Lower leg skin (tissue), 3 donors: ENCODE measurements at regions not wholly inside any gene's neighbourhood (a gene's known extent, or its start where the extent isn't known, plus 50 kb on each side); places are given as distances from the start of the nearest gene placed in this dataset.

Experiments
- CTCF ChIP-seq, 3 donors: fragments of 450-650 bp; IDR thresholded peaks; one replicate each; pipeline ENCODE4 v1.5.1; 2016; ENCODE audit warnings: antibody characterized with exemption in 3 of 3, mild to moderate bottlenecking in 3 of 3, moderate library complexity in 2 of 3
- POLR2A ChIP-seq, 2 donors: fragments of 450-650 bp; IDR thresholded peaks; one replicate each; pipeline ENCODE4 v1.6.1; 2016 to 2017; ENCODE audit warnings: antibody characterized with exemption in 2 of 2, mild to moderate bottlenecking in 1 of 2, moderate library complexity in 1 of 2

- TF ChIP-seq POLR2A (IDR thresholded peaks at IDR 0.05) = no peak
- no peak for TF ChIP-seq CTCF (IDR thresholded peaks at IDR 0.05)
Observed at GRCh38 chr2:8333177-8333831, 348.6 kb upstream of the ID2 start.
